DMS79 treated with DMSO at 0.1 percent for 48 hours (cell line): ENCODE measurements at regions not wholly inside any gene's neighbourhood (a gene's known extent, or its start where the extent isn't known, plus 50 kb on each side); places are given as distances from the start of the nearest gene placed in this dataset.

Experiments used
- DNase-seq: peaks from one replicate; lab custom pipeline; 2025; lab: John Stamatoyannopoulos, UW

GRCh38 chr9:108676355-108676754, 179.4 kb downstream of the ACTL7B start:
- DNase-seq: no peak

- DNase-seq: no peak
Measured at GRCh38 chr9:108675708-108676107, 180.1 kb downstream of the ACTL7B start.

- no peak for DNase-seq
Measured at GRCh38 chr9:108674766-108675530, 180.8 kb downstream of the ACTL7B start.

- DNase-seq: no peak
Measured at GRCh38 chr9:108673386-108673785, 182.4 kb downstream of the ACTL7B start.

GRCh38 chr9:108672475-108673190, 183.2 kb downstream of the ACTL7B start:
- DNase-seq: no peak

GRCh38 chr9:108671794-108672193, 184.0 kb downstream of the ACTL7B start:
- no peak for DNase-seq

GRCh38 chr9:108671176-108671575, 184.6 kb downstream of the ACTL7B start:
- DNase-seq: no peak

GRCh38 chr9:108668938-108669335, 186.8 kb downstream of the ACTL7B start:
- DNase-seq: no peak

- no peak for DNase-seq
Measured at GRCh38 chr9:108668191-108668937, 187.4 kb downstream of the ACTL7B start.

GRCh38 chr9:108666240-108666784, 189.5 kb downstream of the ACTL7B start:
- no peak for DNase-seq

- DNase-seq: no peak
Measured at GRCh38 chr9:108665521-108666239, 190.1 kb downstream of the ACTL7B start.

GRCh38 chr9:108664309-108665255, 191.2 kb downstream of the ACTL7B start:
- DNase-seq: peak; percentile 20

- no peak for DNase-seq
Measured at GRCh38 chr9:108663422-108663821, 192.4 kb downstream of the ACTL7B start.

- no peak for DNase-seq
Measured at GRCh38 chr9:108662956-108663355, 192.8 kb downstream of the ACTL7B start.

GRCh38 chr9:108662091-108662875, 193.5 kb downstream of the ACTL7B start:
- no peak for DNase-seq

GRCh38 chr9:108656566-108656965, 199.2 kb downstream of the ACTL7B start:
- no peak for DNase-seq

- DNase-seq: no peak
Measured at GRCh38 chr9:108655818-108656217, 200.0 kb downstream of the ACTL7B start.

GRCh38 chr9:108654566-108654965, 201.2 kb downstream of the ACTL7B start:
- DNase-seq: no peak

GRCh38 chr9:108652851-108653250, 202.9 kb downstream of the ACTL7B start:
- no peak for DNase-seq

GRCh38 chr9:108650826-108651225, 205.0 kb downstream of the ACTL7B start:
- DNase-seq: no peak
